Ramos (cell line): ENCODE measurements at regions not wholly inside any gene's neighbourhood (a gene's known extent, or its start where the extent isn't known, plus 50 kb on each side); places are given as distances from the start of the nearest gene placed in this dataset.

Experiments used
- in situ Hi-C: fragments of 300-500 bp; cut with MboI; formaldehyde crosslinking; loops from one replicate; pipeline ENCODE4 v1.14.3; 2022; ENCODE audit warnings: low sequenced_read_pairs; ENCODE audit not compliant: unreplicated experiment

GRCh38 chr14:55840821-55841220 lies 260.8 kb downstream of the KTN1 start:
- in situ Hi-C loops = no loop called here

- in situ Hi-C loops = no loop called here
Measured at GRCh38 chr14:55841625-55842024, 261.6 kb downstream of the KTN1 start.

- in situ Hi-C loops = no loop called here
Measured at GRCh38 chr14:55843718-55844403, 263.9 kb downstream of the KTN1 start.

GRCh38 chr14:55845963-55846825 lies 266.2 kb downstream of the KTN1 start:
- in situ Hi-C loops = no loop called here

GRCh38 chr14:55846826-55847446 lies 266.9 kb downstream of the KTN1 start:
- in situ Hi-C loops = no loop called here

- in situ Hi-C loops = no loop called here
Measured at GRCh38 chr14:55847766-55848165, 267.8 kb downstream of the KTN1 start.

GRCh38 chr14:55848964-55849363 lies 269.0 kb downstream of the KTN1 start:
- in situ Hi-C loops = no loop called here

GRCh38 chr14:55849833-55850232 lies 268.4 kb upstream of the PELI2 start:
- in situ Hi-C loops = loop anchor here (25.0 kb wide), 1 partner anchor 612 kb away; no protein-coding TSS in a partner anchor

GRCh38 chr14:55850825-55851241 lies 267.4 kb upstream of the PELI2 start:
- in situ Hi-C loops = loop anchor here (25.0 kb wide), 1 partner anchor 611 kb away; no protein-coding TSS in a partner anchor

- in situ Hi-C loops = loop anchor here (25.0 kb wide), 1 partner anchor 611 kb away; no protein-coding TSS in a partner anchor
Measured at GRCh38 chr14:55851301-55851700, 266.9 kb upstream of the PELI2 start.

- in situ Hi-C loops = loop anchor here (25.0 kb wide), 1 partner anchor 610 kb away; no protein-coding TSS in a partner anchor
Measured at GRCh38 chr14:55851961-55852360, 266.2 kb upstream of the PELI2 start.

GRCh38 chr14:55855751-55856150 lies 262.5 kb upstream of the PELI2 start:
- in situ Hi-C loops = loop anchor here (25.0 kb wide), 1 partner anchor 607 kb away; no protein-coding TSS in a partner anchor

- in situ Hi-C loops = loop anchor here (25.0 kb wide), 1 partner anchor 604 kb away; no protein-coding TSS in a partner anchor
Measured at GRCh38 chr14:55858604-55859003, 259.6 kb upstream of the PELI2 start.

GRCh38 chr14:55861561-55861960 lies 256.6 kb upstream of the PELI2 start:
- in situ Hi-C loops = loop anchor here (25.0 kb wide), 1 partner anchor 601 kb away; no protein-coding TSS in a partner anchor

- in situ Hi-C loops = loop anchor here (25.0 kb wide), 1 partner anchor 597 kb away; no protein-coding TSS in a partner anchor
Measured at GRCh38 chr14:55864890-55865655, 253.1 kb upstream of the PELI2 start.

- in situ Hi-C loops = loop anchor here (25.0 kb wide), 1 partner anchor 595 kb away; no protein-coding TSS in a partner anchor
Measured at GRCh38 chr14:55867311-55867710, 250.9 kb upstream of the PELI2 start.

GRCh38 chr14:55867719-55868118 lies 250.5 kb upstream of the PELI2 start:
- in situ Hi-C loops = loop anchor here (25.0 kb wide), 1 partner anchor 595 kb away; no protein-coding TSS in a partner anchor

GRCh38 chr14:55869397-55870049 lies 248.7 kb upstream of the PELI2 start:
- in situ Hi-C loops = loop anchor here (25.0 kb wide), 1 partner anchor 593 kb away; no protein-coding TSS in a partner anchor

- in situ Hi-C loops = loop anchor here (25.0 kb wide), 1 partner anchor 589 kb away; no protein-coding TSS in a partner anchor
Measured at GRCh38 chr14:55873169-55873568, 245.0 kb upstream of the PELI2 start.
